ENCODE measurements at regions not wholly inside any gene's neighbourhood (a gene's known extent, or its start where the extent isn't known, plus 50 kb on each side); places are given as distances from the start of the nearest gene placed in this dataset.

DNA sequence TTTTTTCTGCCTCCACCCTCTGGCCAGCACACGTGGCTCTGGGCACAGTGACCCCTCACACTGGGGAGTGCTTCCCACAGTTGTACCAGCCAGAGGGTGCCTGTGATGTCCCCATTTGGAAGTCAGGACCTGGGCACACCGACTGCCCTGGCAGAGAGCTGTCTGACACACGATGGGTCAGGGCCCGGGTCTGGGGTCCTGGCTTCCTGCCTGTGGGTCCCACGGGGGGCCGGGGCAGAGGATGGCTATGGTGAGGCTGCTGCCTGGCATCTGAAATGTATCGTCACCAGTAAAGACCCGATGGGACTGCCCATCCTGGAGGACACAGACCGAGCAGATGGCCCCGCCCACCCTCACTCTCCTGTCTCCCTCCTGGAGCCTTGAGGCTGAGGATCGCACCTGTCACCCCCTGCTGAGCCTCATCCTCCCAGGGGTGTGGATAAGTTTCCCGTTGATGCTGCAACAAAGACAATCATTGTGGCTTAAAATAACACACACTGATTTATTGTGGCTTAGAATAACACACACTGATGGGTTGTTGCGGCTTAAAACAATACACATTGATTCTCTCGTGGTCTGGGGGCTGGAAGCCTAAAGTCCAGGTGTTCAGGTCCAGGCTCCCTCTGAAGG lies 88.8 kb upstream of the TTC34 start:
- Histone ChIP-seq H4K20me1 (replicated peaks in 1 of 2; ENCODE audit: control insufficient read depth in 1 of 2, insufficient read depth in 2 of 2, low read length in 2 of 2) (no peaks in the 10 kb centered on the region), H2AK5ac (ENCODE audit: low read depth, low read length) (no peak overlapping the region), H3K56ac (replicated peaks; ENCODE audit: insufficient read length, low read depth, low read length) (no peak overlapping the region), H2BK20ac (ENCODE audit: low read length) (no peak overlapping the region), H3K4me3 (ENCODE audit: extremely low read depth in 1 of 4, insufficient read depth in 2 of 4, low read depth in 3 of 4, low read length in 4 of 4) (no peak overlapping the region), H3K9me3 (ENCODE audit: insufficient read depth in 2 of 2, low read depth in 1 of 2, low read length in 1 of 2) (peaks cover 76 to 100% of the 10 kb centered on the region in 2 experiments), H3K23ac (ENCODE audit: insufficient read length) (no peak overlapping the region), H3K14ac (ENCODE audit: insufficient read length) (no peak overlapping the region), H2BK15ac (ENCODE audit: low read length) (no peak overlapping the region), H4K91ac (replicated peaks; ENCODE audit: insufficient read length, low read length) (no peak overlapping the region), H4K8ac (ENCODE audit: extremely low read depth, insufficient read depth, low read length) (no peak overlapping the region), H3K79me1 (ENCODE audit: low read depth, low read length) (no peaks in the 10 kb centered on the region), H3K4ac (replicated peaks; ENCODE audit: insufficient read length, low read depth, low read length) (no peak overlapping the region), H2BK5ac (ENCODE audit: low read depth, low read length) (no peak overlapping the region), H3K36me3 (ENCODE audit: control insufficient read depth in 2 of 4, insufficient read depth in 4 of 4, low read length in 3 of 4) (no peaks in the 10 kb centered on the region; a peak in 1 of 8 replicates), H3K18ac (ENCODE audit: extremely low read depth, low read length) (no peak overlapping the region), H2BK120ac (replicated peaks; ENCODE audit: low read depth, low read length) (no peak overlapping the region), H2BK12ac (ENCODE audit: low read depth, low read length) (no peak overlapping the region), H3K79me2 (ENCODE audit: control insufficient read depth in 1 of 2, insufficient read depth in 2 of 2, low read length in 2 of 2) (no peaks in the 10 kb centered on the region), H3K9ac (replicated peaks in 1 of 4; ENCODE audit: extremely low read depth in 1 of 4, low read depth in 3 of 4, low read length in 3 of 4) (no peak overlapping the region), H3K27ac (ENCODE audit: low read depth, low read length) (no peak overlapping the region), H2AFZ (ENCODE audit: low read length) (no peak overlapping the region), H3K23me2 (ENCODE audit: low read depth, low read length) (no peaks in the 10 kb centered on the region), H3K27me3 (replicated peaks in 1 of 4; ENCODE audit: control insufficient read depth in 3 of 4, extremely low read depth in 1 of 4, insufficient read depth in 3 of 4, low read length in 3 of 4) (no peaks in the 10 kb centered on the region), H3K4me1 (replicated peaks in 1 of 4; ENCODE audit: control insufficient read depth in 3 of 4, insufficient read depth in 4 of 4, low read length in 3 of 4) (no peaks in the 10 kb centered on the region; a peak in 1 of 7 replicates), H3K4me2 (ENCODE audit: insufficient read depth in 1 of 2, low read depth in 2 of 2, low read length in 2 of 2) (no peak overlapping the region), H4K5ac (ENCODE audit: insufficient read length, low read depth, low read length) (no peak overlapping the region)
- ChIA-PET POLR2A (ENCODE audit: partially characterized antibody) (no interaction called here), CTCF (ENCODE audit: partially characterized antibody) (interaction anchor here (0.6 kb wide), 1 partner anchor 1343 kb away, joined by 3 read pairs; no protein-coding TSS in a partner anchor)
- 84% methylated on average over 11 of the region's 14 CpGs; no CpG with 5 or more reads in 1 of the 2 experiments for WGBS, 2 experiments (ENCODE audit: extremely low coverage in 1 of 2, insufficient coverage in 1 of 2, insufficient read length in 1 of 2, insufficient replicate concordance in 2 of 2, low coverage in 1 of 2, low lambda C conversion rate in 2 of 2, missing lambda C conversion rate in 1 of 2)
- DNase-seq (ENCODE audit: low read depth in 1 of 2, low spot score in 2 of 2) (no peak), FAIRE-seq (no peak)
- TF ChIP-seq, protein P1, sequence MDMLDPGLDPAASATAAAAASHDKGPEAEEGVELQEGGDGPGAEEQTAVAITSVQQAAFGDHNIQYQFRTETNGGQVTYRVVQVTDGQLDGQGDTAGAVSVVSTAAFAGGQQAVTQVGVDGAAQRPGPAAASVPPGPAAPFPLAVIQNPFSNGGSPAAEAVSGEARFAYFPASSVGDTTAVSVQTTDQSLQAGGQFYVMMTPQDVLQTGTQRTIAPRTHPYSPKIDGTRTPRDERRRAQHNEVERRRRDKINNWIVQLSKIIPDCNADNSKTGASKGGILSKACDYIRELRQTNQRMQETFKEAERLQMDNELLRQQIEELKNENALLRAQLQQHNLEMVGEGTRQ (IDR thresholded peaks at IDR 0.05; ENCODE audit: low read length) = no peak
- TF ChIP-seq CBX5 (IDR thresholded peaks at IDR 0.05; ENCODE audit: low read depth, low read length) = no peak
- TF ChIP-seq TCF12 (IDR thresholded peaks at IDR 0.05; ENCODE audit: low read depth, low read length) = no peak
- no peak for TF ChIP-seq RXRA (IDR thresholded peaks at IDR 0.05; ENCODE audit: insufficient read depth, low read depth, low read length)
- TF ChIP-seq TBP (IDR thresholded peaks at IDR 0.05; ENCODE audit: low read depth, low read length) = no peak
- no peak for TF ChIP-seq FOSL1 (IDR thresholded peaks at IDR 0.05; ENCODE audit: insufficient read depth, low read depth, low read length)
- no peak for TF ChIP-seq PHF8 (conservative IDR thresholded peaks at IDR 0.05; ENCODE audit: low read depth, low read length)
